NCI-H510A (cell line): ENCODE measurements at regions not wholly inside any gene's neighbourhood (a gene's known extent, or its start where the extent isn't known, plus 50 kb on each side); places are given as distances from the start of the nearest gene placed in this dataset.

ENCODE experiments used
- DNase-seq: peaks from one replicate; lab custom pipeline; 2025; lab: John Stamatoyannopoulos, UW

DNA sequence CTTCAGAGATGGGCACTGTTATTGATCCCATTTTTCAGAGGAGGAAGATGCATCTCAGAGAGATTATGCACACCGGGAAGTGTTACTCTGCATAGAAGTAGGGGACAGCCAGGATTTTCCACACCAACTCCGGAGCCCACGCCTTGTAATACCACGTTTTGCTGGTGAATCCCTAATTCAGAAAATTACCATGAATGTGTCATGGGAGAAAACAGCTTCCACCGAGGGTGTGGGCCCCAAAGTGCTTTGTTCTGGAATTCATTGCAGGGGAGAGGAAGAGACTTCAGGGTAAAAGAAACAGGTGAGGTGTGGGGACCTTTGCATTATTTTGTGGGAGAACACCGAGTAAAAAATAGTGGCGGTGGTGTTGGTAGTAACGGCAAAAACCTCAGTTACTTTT, 1051.4 kb upstream of the RBFOX1 start:
- DNase-seq, result no peak

DNA sequence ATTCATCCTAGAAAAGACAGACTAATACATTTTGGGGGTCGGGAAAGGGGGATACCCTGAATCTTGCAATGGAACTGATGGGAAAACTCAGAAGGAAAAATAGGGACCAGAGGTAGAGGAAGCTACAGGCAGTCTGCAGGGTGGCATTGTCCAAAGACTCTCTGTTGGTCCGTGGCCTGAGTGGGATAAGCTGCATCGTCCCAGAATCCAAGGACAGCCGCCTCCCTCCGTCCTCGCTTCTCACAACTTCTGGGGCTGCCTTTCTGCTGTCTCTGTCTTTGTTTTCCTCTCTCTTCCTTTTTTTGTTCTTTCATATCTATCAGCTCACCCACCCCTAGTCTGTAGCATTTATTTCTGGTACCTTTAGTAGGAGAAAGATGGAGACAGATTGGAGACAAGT, 1052.6 kb upstream of the RBFOX1 start:
- DNase-seq, result no peak

DNA sequence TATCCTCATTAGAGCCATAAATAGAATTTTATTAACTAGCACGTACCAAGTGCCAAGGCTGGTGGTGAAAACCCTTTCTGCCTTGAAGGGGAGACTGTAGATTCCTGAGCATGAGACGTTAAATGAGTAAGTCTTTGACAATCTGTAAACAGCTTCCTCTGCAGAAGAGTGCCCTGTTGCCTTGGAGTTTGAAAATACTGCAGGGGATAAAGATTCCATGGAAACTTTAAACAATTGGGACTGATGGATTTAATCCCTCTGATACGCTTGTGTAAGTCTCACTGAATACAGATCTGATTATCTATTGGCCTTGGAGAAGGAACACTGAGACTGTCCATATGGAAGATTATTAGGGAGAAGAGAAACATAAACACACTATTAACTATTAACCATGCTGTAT, 1053.4 kb upstream of the RBFOX1 start:
- no peak for DNase-seq

DNA sequence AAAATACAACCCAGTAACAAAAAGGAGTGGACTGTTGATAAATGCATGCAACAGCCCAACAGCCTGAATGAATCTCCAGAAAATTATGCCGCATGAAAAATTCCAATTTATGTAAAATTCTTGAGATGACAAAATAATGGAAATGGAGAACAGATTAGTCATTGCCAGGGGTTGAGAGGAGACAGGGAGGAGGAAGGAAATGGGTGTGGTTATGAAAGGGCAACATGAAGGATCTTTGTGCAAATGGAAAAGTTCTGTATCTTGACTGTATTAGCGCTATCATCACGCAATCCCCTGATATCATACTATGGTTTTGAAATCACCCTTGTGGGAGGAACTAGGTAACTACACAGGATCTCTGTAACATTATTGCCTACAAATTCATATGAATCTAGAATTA, 1058.3 kb upstream of the RBFOX1 start:
- no peak for DNase-seq

DNA sequence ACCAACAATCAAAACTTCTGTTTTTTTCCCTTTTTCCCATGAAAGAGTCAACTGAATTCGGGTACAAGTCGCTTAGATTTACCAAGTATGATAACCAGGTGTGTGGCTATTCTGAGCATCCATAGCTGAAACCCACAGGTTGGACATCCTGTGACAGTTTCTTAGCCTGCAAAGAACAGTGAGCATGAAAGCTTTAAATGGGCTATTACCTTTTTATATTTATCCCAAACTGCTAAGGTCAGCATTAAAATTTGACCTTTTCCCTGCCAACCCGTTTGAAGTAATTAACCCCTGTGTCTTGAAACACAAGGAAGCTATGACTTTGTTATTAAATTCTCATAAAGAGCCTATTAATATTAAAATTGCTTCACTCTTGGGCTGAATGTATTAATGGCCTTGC, 1065.0 kb upstream of the RBFOX1 start:
- no peak for DNase-seq

DNA sequence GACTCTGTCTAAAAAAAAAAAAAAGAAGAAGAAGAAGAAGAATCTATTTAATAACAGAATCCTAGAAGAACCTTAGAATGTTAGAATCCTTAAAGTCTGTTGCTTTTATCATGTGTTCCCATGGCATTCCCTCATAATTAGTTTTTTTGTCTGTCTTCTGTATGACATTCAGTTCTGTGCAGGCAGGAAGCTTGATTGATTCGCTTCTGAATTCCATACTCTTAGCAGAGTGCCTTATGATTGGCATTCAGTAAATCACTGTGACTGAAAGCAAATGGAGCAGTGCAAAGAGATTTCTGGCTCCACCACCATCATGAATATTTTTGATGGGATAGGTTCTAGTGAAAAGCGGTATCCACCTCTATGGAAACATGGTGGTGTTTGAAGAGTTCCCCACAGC, 1065.9 kb upstream of the RBFOX1 start:
- DNase-seq, result no peak

DNA sequence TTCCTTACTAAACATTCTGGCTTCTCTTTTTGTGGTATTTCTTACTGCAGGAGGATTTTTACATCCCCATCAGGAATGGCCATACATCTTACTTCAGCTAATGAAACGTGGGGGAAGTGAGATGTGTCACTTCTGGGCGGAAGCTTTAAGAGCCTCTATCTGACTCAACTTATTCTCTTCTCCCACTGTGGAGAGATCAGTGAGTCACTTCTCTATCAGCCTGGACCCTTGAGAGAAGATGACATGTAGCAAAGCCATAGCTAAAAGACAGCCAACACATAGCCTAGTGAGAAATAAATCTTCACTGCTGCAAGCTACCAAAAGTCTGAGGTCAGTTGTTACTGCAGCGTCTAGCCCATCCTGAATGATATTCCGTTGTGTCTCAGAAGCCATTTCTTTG, 1066.7 kb upstream of the RBFOX1 start:
- DNase-seq, result no peak

DNA sequence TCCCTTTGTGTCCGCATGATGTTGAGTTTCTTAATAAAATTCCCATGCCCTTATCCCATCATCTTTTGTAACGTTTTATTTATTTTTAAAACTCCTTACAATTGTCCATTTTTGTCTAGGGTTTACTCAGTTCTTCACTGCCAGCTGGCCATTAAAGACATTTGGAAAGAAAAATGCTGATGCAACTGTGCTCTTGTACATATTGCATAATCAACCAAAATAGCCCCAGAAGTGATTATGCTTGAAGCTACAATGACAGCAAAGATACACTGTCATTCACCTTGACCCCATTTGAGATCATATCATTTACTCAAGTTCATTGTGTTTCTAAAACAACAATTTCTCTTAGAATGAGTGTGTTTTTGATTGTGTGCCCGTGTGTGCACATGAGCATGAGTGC, 1074.6 kb upstream of the RBFOX1 start:
- no peak for DNase-seq

DNA sequence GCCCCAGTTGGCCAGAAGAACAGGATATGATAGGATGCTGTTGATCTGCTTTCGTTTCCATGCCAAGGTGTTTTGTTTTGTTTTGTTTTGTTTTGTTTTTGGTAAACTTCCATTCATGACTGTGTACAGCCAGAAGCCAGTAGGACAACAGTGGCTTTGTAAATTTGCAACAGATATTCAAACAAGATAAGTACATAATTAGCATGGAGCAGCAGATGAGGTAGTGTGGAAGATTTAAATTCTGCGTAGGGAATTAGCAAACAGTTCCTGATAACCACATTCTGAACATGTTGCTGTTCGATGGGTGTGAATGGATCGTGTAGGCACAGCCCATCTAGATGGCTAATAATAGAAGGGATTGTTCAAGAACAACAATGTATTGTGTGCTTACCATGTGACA, 1080.1 kb upstream of the RBFOX1 start:
- no peak for DNase-seq

DNA sequence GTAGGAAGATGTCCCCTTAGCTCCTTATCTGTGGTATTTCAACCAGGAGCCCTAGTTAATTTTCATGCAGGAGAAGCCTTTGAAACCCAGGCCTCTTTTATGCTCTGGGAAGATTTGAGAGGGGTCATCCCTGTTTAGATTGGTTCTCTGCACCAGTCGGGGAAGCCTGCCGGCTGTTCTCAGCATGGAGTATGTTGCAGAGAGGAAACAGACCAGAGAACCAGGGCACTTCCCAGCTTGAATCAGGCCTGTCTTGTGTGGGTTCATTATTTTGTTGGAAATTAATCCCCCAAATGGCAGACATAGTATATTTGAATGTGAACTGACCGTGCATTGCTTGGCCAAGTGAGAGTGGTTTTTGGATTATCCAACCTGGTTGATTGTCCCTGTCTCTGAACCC, 1082.1 kb upstream of the RBFOX1 start:
- no peak for DNase-seq

DNA sequence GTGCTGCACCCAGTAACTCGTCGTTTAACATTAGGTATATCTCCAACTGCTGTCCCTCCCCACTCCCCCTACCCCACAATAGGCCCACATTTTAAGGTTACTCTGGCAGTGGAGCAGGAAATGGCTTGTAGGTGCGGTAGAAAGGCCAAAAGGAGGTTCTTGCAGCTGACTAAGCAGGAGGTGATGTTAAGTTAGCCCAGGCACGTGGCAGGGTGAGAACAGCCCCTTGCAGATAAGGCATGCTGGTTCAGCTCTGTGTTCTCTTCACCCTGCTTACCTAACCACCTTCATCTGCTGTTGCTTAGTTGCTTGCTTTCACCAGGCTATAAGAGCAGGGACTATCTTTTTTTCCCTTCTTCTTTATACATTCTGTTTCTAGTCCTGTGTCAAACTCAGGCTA, 1082.8 kb upstream of the RBFOX1 start:
- DNase-seq, result no peak

DNA sequence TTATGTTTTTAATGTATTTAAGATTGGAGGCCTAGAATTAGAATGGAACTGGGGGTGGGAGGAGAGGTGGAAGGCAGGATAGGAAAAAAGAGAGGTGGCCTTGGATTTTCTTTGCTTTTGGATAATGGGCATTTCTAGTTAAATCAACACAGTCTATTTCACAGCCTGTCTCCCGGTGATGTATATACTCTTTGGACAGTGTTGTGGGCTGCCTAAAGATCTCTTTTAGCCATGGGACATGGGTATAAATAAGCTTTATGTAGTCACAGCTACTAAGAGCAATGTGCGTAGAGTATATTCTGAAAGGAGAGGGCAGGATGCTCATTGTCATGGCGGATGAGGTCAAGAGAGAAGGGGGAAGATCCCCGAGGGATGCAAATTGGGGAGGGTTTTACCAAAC, 1084.4 kb upstream of the RBFOX1 start:
- no peak for DNase-seq

DNA sequence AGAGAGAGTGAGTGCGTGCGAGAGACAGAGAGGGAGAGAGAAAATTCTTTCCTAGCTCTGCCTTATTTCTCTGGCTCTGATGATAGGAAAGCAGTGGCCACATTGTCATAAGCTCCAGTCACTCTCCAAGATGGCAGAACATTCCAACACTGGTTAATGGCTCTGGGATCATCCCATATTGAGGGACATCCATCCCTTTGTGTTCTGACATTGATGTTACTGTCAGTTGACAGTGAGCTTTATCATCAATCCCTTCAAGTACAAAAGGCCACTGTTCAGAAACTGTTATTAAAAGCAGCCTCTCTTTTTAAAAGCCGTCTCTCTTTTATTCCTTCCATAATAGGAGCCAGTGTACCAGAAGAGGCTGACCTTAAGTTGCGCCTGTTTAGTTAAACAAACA, 1084.9 kb upstream of the RBFOX1 start:
- DNase-seq, result no peak

DNA sequence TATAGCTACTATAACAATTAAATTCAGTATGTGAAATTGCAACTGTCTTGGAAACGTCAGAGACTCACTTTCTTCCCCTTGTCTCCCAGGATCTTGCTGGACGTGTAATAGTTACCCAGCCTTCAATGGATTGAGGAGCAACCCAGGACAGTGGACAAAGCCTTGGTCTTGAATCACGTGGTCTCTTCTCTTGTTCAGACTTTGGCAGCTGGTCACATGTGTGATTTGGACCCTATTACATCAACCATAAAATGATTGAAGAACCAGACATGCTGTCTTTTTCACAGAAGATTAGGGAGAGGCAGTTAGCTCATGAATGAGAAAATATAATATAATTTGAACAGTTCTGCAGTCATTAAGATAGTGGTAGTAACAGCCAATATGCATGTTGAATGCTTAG, 1085.5 kb upstream of the RBFOX1 start:
- DNase-seq, result no peak

DNA sequence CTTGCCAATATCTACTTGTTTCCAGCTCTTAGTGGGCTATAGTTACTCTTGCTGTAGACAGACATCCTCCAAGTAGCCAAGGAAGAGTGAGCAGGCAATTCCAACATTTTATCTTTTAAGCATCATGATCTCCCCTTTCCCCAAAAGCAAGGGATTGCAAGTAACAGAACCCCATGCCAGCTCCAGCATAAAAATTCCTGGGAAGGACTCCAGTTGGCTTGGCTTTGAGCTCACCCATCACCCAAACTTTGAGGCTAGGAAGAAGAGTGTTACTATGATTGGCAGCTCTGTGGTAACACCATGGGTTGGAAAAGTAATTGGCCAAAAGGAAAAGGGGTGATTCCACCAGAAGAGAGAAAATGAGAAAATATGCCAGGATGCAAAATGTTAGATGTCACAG, 1086.4 kb upstream of the RBFOX1 start:
- no peak for DNase-seq

DNA sequence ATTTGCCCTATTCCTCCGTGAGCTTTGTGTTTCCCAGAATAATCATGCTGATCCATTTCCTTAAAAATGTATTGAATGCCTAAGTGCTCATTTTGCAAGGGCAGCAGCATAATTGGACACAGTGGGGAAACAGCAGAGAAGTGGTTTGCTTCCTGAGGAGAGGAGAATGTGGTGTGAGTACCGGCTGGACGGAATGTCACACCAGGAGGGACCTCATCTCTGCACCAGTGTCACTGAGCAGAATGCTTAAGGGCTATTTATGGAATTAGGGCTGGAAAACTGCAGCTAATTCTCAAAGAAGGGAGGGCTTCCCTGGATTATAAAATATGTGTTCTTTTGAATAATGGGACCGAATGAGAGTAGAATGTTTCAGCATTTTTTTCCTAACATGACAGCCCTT, 1100.6 kb upstream of the RBFOX1 start:
- DNase-seq, result no peak

DNA sequence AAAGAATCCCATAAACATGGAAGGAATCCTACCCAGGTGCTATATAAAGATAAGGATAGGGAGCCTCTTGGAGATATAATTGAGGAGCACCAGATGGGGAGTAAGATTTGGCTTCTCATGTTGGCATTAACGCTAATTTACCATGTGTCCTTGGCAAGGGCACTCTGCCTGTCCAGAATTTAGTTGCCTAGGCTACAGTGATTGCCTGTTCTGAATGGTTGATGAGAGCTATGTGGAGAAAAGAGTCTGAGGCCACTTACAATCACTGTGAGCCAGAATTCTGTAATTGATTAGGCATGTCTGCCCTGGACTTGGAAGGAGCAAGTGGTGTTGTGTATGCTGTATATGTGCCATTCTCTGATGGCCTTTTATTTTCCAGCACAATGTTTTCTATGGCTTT, 1101.2 kb upstream of the RBFOX1 start:
- DNase-seq, result no peak

DNA sequence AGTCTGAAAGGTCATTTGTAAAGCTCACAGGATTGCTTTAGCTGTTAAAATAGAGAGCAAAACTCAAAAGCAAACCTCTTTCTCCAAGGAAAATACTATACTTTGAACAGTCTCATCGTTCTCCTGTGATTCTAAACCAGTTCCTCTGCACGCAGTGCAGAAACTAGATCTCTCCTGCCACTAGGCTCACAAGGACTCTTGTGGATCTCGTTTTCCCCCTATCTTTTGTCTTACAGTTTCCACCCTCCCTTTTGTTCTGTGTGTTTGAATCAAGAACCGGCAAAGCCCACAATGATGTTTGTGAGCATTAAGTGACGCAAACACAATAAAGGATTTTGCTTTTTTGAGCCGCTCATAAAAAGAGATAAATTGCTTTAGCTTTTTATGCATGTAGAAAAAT, 1103.5 kb upstream of the RBFOX1 start:
- DNase-seq, result no peak

DNA sequence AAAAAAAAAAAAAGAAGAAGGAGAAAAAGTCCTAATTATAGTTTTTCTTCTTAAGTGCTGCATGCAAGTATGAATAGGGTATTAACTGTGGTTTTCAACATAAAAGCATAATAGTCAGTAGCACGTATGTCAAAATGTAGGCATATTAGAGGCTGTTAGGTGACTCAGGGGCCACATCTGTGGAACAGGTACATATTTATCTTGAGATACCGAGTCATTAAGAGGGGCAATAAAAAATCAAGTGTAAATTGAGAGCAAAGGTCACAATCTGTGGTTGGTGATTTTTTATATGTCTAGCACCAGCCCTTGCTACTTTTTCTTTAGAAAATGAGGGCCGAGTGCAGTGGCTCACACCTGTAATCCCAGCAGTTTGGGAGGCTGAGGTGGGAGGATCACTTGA, 1113.8 kb upstream of the RBFOX1 start:
- no peak for DNase-seq

DNA sequence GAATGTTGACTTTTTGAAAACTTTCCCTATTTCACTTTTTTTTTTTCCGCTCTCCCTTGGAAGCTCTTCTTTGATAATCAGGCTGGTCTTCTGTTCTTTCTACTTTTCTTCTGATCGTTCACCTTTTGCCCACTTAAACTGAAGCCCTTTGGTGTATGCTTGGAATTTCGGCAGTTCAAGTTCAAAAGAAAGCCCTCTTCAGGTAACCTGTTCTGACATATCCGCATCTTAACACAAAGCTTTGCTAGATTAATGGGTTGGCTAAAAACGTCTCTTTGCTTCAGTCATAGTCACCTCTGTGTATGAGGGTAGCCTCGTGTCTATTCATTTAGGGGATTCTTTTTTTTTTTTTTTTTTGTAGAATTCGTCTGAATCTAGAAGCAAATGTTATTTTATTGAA, 1115.8 kb upstream of the RBFOX1 start:
- no peak for DNase-seq

DNA sequence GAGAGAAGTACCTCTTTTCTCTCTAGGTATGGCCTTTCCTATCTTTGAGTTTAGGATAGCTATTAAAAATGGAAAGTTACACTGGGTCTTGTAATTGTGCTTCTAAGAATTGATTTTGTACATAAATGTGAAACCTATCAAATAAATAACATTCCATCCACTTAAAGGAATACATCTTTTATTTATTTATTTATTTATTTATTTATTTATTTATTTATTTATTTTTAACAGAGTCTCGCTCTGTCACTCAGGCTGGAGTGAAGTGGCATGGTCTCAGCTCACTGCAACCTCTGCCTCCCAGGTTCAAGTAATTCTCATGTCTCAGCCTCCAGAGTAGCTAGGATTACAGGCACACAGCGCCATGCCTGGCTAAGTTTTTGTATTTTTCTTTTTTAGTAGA, 1114.0 kb upstream of the EEF2KMT start:
- DNase-seq, result no peak

DNA sequence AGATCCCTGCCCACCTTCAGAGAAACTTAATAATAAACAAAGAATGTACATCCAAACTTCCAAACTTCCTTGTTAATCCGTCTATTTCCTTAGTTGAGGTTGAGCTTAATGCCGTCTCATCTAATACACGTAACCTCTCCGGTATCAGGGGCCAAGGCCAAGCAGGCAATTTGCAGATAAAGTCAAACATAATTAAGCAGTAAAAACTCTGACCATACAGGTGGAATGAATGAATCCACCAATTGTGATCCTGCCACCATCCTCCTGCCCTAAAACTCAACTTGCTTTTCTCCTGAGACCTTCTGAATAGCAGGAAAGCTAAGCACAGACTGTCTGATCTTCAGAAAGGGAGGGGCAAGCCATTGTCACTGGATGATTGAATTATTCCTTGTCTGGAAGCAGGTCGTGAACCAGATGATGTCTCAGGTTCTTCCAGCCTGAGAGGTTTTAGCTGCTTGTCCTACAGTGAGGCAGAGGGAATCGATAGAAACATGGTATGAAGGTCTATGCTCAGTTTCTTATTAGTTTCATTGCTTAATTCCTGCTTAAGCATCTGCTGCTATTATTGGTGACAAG, 1111.8 kb upstream of the EEF2KMT start:
- no peak for DNase-seq

DNA sequence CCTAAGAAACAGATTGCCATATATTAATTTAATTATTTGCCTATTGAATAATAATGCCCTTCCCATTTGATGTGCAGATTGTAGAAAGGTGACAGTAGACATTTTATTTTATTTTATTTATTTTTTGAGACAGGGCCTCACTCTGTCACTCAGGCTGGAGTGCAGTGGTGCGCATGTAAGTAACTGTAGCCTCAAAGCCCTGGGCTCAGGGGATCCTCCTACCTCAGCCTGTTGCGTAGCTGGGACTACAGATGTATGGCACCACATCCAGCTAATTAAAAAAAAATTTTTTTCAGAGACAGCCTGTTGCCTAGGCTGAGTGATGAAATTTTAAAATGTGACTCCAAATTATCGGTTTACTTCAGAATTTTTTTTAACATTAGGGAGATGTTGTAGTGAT, 1110.0 kb upstream of the EEF2KMT start:
- no peak for DNase-seq

DNA sequence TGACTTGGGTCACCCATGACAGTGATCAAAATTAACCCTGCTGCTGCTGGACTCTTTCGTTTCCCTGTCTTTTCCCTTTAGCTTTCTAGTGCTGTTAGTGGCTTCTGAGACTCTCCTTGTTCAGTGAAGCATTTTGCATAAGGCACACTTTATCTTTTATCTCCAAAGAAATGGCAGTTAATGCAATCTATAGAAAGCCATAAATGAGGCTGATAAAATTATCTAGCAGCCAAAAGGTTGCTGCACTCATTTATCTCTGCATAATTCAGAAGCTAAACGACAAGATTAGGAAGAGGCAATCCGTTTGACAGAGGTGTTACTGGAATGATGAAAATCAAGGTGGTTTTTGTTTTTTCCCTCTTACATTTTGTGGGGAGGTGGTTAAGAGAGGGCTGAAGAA, 1109.5 kb upstream of the EEF2KMT start:
- no peak for DNase-seq

DNA sequence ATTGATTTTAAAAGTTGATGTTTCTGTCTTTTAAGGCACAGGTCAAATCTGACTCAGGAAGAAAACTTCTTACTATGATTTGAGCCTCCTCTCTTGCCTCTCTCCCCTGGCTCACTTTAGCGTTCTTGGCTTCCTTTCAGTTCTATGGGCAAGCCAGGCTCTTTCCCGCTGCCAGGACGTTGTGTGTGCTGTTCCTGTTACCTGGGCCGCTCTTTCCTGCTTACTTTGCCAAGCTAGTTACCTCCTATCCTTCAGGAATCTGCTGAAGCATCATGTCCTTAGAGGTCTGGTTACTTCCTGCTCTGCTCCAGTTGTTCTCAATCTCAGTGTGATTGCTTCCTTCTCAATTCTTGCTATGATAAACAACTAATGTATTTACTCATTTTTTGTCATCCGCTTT, 1108.5 kb upstream of the EEF2KMT start:
- no peak for DNase-seq
